GM18858 (cell line): ENCODE measurements at regions not wholly inside any gene's neighbourhood (a gene's known extent, or its start where the extent isn't known, plus 50 kb on each side); places are given as distances from the start of the nearest gene placed in this dataset.

ENCODE experiments used
- ATAC-seq: cut with Tn5 transposase; IDR thresholded peaks from one replicate; pipeline ENCODE4 v1.9.1; 2021; ENCODE audit not compliant: unreplicated experiment

- no peak for ATAC-seq
These were observed 123.1 kb upstream of the EEPD1 start for GRCh38 chr7:36029853-36030515.

DNA sequence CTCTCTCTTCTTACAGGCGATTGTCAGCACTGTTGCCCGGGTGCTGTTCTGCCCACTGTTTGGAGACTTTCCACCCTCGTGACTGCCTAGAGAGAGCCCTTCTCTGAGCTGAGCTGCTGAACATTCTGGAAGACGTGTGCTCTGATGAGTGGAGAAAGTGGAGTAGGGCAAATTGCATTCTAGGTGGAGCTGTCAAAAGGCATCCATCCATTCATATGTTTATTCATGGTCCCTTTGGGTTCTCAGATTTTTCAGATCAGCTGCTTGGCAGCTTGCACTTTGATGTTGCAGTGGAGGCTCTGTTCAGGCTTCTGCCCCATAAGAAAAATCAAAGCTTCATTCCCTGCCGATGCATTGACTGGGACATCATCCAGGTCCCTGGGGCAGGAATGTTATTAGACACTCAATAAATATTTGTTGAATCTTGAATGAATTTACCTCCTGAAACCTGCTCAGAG lies 120.7 kb upstream of the EEPD1 start:
- ATAC-seq = no peak

DNA sequence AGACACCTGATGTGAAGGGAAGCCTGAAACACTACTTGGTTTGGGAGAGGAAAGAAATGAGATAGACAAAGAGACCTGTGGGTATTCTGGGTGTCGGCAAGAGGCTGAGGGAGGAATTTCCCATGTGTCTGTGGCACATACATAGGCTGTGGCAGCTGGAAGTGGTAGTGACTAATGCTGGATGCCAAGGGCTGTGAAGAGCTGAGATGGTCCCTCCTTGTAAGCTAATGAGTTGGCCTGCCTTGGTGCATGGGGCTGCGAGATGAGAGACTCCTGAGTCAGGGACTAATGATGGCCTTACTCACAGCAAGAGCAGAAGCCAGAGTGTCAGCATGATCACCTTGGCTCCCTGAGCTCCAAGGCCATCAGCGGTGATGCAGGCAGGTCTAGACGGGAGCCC lies 119.0 kb upstream of the EEPD1 start:
- ATAC-seq = no peak

GRCh38 chr7:36035186-36035585 lies 117.9 kb upstream of the EEPD1 start:
- no peak for ATAC-seq

DNA sequence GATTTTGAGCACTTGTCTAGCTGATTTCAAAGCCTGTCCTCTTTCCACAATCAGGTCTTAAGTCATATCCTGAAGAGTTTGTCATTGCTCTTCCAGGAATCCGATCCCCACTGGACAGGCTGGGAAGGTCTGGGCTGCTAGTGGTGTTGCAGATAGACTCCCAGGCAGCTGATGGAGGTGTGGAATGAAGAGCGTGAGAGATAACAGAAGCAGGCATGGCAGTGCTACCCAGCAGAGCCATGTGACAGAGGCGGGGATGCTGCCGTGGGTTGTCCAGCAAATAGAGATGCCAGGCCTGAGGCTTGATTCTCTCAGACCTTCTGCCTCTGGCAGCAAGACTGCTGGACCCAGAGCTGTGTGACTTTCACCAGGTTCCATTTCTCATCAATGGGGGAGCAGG lies 116.5 kb upstream of the EEPD1 start:
- no peak for ATAC-seq

DNA sequence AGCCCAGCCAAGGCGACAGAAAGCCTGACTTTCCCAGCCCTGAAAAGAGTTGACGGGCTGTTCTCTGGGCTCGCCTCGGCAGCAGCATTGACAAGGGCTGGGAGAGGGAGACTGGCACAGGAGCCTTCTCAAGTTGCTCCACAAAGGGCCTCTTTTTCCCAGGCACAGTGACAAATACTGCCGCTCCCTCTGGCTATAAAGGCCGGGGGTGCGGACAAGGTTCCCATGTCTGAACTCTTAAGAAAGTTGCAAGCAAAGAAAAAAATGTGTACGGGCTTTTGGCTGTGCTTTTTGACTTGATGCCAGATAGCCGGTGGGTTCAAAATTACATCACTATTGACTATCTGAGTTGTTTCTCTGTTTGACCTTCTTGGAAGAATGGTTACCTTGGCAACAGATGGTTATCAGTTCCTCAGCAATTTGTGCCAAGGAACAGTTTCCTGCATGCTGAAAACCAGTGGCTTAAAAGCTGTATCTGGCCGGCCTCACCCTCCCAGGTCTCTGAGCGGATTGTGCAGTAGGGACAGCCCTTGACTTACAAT lies 115.9 kb upstream of the EEPD1 start:
- ATAC-seq = no peak

GRCh38 chr7:36038063-36038721 lies 114.9 kb upstream of the EEPD1 start:
- no peak for ATAC-seq

- ATAC-seq = no peak
These were observed 113.8 kb upstream of the EEPD1 start for GRCh38 chr7:36039243-36039642.

- ATAC-seq = no peak
These were observed 113.4 kb upstream of the EEPD1 start for GRCh38 chr7:36039671-36040070.

GRCh38 chr7:36040679-36041078 lies 112.4 kb upstream of the EEPD1 start:
- no peak for ATAC-seq

DNA sequence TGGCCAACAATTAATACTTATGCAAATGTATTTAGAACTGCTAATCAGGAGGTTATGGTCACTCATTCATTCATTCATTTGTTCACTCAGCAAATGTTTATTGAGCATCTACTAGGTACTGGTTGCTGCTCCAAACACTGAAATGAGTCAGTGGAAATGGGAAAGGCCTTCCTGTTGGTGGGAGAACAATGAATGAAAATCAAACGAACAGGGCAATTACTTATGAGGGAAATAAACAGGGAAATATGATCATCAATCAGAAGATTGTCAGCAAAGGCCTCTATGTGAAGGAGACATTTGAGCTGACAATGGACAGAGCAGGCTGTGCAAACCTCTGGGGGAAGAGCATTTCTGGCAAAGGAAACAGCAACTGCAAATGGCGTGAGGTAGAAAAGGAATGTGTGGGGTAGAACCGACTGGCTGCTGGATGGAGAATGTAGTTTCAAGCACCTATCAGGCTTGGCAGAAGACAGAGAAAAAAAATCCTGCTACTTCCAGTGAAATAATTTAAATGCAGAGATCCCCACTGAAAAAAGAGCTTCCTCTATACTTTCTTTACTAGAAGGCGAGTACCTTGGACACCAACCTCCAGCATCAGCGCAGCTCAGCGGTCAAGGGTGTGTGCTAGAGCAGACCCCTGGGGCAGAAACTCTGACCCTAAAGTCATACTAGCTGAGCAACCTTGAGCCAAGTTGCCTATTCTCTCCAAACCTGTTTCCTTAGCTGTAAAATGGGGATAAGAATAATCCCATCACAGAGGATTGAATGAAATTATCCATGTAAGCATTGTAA lies 108.8 kb upstream of the EEPD1 start:
- ATAC-seq = no peak

GRCh38 chr7:36045326-36045725 lies 107.7 kb upstream of the EEPD1 start:
- no peak for ATAC-seq

DNA sequence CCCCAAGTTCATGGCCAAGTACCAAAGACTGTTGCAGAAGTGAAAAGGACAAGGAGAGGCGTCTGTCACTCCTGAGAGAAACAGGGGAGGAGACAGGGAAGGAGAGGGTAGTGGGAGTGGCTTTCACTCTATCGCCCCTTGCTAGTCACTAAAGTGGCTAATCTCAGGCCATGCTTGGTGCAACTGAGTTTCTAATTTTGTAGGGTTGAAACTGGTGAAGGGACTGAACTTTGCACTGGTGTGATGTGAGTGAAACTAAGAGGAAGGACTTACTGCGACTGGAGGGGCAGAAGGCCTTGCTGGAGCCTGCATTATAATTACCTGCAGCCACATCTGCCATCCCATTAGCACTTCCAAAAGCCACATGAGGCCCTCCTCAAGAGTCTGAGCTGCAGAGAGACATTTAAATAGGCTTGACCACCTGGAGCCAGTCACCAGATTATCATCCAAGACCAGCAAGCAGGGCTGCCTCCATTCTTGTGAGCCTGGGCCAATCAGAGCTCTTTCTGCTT lies 107.2 kb upstream of the EEPD1 start:
- no peak for ATAC-seq

- no peak for ATAC-seq
These were observed 105.9 kb upstream of the EEPD1 start for GRCh38 chr7:36047091-36047658.

DNA sequence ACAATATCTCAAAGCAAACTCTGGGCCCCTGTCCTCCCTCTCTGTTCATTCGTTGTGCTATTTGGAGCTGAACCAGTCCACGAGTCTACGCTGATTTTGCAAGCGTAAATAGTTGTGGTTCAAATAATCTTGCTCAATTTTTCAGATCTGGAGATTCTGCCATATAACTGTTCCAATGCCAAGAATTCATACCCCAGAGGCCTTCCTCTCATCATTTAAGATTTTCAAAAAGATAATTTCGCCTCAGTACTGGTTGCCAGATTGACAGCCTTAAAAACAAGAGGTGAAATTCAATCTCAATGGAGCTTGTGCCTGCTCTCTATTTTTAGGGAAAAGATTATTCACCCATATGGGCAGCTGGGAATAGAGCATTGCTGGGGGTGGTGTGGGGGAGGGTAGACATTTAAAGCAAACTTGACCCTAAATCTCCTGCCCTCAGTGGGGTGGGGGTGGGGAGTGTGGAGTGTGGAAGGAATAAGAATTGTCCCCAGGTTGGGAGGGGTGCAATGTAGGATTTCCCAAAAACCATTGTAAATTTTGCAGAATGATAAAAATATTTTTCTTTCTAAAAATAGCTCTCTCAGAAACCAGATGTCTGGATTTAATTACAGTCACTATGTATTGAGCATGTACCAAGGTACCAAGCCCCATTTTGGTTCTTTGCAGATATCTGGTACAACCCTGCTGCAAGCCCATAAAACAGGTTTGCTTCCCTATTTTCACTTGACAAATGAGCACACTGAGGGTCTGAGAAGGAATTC lies 104.7 kb upstream of the EEPD1 start:
- ATAC-seq = no peak

- ATAC-seq = no peak
These were observed 104.2 kb upstream of the EEPD1 start for GRCh38 chr7:36048902-36049240.

- ATAC-seq = no peak
These were observed 101.6 kb upstream of the EEPD1 start for GRCh38 chr7:36051501-36051900.

DNA sequence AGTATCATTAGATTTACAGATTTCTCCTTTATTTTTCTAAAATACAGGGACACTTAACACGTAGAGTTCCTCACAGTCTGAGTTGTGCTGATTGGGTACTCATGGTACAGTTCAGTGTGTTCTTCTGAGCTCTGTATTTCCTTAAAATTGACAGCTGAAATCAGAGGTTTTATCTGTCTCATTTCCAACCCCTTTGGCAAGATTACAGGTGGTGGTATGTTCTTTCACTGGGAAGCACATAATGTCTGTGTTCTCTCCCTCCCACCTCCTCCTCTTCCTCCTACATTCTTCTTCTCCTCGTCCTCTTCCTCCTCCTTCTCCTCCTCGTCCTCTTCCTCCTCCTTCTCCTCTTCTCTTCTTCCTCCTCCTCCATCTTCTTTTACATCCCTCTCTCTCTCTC lies 99.5 kb upstream of the EEPD1 start:
- ATAC-seq = no peak

GRCh38 chr7:36054637-36055036 lies 98.4 kb upstream of the EEPD1 start:
- no peak for ATAC-seq

DNA sequence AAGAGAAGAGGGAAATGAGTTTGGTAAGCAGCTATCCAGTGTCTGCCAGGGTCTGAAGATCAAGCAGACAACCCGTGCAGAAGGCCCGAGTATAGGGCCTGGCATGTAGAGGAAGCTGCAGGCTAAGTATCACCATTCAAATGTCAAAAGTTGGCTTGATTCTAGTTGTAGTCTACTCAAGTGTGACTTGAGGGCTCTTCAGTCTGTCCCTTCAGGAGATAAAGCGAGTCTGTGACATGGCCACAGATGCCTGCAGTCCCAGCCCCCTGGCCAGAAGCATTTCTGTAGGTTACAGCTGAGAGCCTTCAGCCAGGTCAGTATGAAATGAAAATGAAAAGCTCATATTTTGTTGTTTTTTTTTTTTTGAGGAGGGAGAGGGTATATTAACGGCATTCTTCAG lies 97.8 kb upstream of the EEPD1 start:
- no peak for ATAC-seq

DNA sequence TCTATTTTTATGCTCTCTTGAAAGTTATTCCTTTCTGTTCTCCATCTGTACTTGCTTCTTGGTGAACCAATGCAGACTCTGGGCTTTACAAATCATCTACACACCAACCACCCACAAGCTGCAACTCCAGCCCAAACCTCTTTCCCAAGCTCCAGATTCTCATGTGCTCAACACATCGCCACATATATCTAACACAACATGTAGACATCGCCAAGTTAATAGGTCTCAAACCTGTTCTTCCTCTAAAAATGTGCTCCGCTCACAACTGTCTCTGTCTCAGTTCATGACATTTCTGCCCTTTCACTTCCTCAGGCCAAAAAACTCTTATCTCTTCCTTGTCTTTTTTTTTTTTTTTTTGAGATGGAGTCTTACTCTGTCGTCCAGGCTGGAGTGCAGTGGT lies 95.7 kb upstream of the EEPD1 start:
- ATAC-seq = peak; percentile 65
